Aorta (tissue), 5 donors: ENCODE measurements at regions not wholly inside any gene's neighbourhood (a gene's known extent, or its start where the extent isn't known, plus 50 kb on each side); places are given as distances from the start of the nearest gene placed in this dataset.

Experiments used
- ATAC-seq: fragments of 200-7000 bp; cut with Tn5 transposase; one replicate; pipeline ENCODE4 v1.9.1; 2022; ENCODE audit warnings: moderate library complexity; ENCODE audit not compliant: low FRiP score
- DNase-seq, 2 donors: peaks; one replicate each; pipeline ENCODE4 v3.0.0-alpha.2; 2020
- H3K27ac ChIP-seq, 2 donors: one replicate each; pipeline ENCODE4 v1.5.1; 2013; ENCODE audit warnings: low read length in 2 of 2, mild to moderate bottlenecking in 2 of 2, moderate library complexity in 2 of 2, control low read depth in 1 of 2, inconsistent platforms in 1 of 2, low read depth in 1 of 2
- H3K27me3 ChIP-seq, 2 donors: one replicate each; pipeline ENCODE4 v1.6.1; 2013; ENCODE audit warnings: control low read depth in 1 of 2, low read length in 1 of 2, mild to moderate bottlenecking in 1 of 2, moderate library complexity in 1 of 2; ENCODE audit not compliant: insufficient read depth in 2 of 2, control insufficient read depth in 1 of 2
- H3K36me3 ChIP-seq, 2 donors: one replicate each; pipeline ENCODE4 v1.6.1; 2013; ENCODE audit warnings: control low read depth in 1 of 2, low read length in 1 of 2, mild to moderate bottlenecking in 1 of 2; ENCODE audit not compliant: insufficient read depth in 2 of 2, control insufficient read depth in 1 of 2
- H3K4me1 ChIP-seq, 2 donors: one replicate each; pipeline ENCODE4 v1.6.1; 2013; ENCODE audit warnings: low read length in 2 of 2, control low read depth in 1 of 2, mild to moderate bottlenecking in 1 of 2, moderate library complexity in 1 of 2; ENCODE audit not compliant: insufficient read depth in 2 of 2, control insufficient read depth in 1 of 2
- H3K4me3 ChIP-seq, 2 donors: one replicate each; pipeline ENCODE4 v1.5.1; 2013; ENCODE audit warnings: low read length in 2 of 2, control low read depth in 1 of 2, mild to moderate bottlenecking in 1 of 2
- H3K9me3 ChIP-seq: one replicate; pipeline ENCODE4 v1.6.1; 2013; ENCODE audit warnings: mild to moderate bottlenecking, low read length; ENCODE audit not compliant: control insufficient read depth
- WGBS, 2 donors: extraction: QIAGEN DNeasy Blood & Tissue Kit; methylation state at CpG; one replicate each; pipeline ENCODE4 v1.1.7; 2013; 5-methylcytosine and 5-hydroxymethylcytosine counted together
- intact Hi-C, 2 donors: fragments of 100-400 bp; cut with DNase I; formaldehyde crosslinking; loops; one replicate each; pipeline versions ENCODE4 v1.14.2 to v1.15.0; 2022
- donor health status: healthy with polysubstance abuse.
- donor health status: Bipolar disorder and iron deficiency.
- donor health status: DM: no; HTN: no; CAD: no.
- donor health status: DM: no; HTN: no; CAD: no.
- donor health status: DM: yes; HTN: yes; CAD: no.

DNA sequence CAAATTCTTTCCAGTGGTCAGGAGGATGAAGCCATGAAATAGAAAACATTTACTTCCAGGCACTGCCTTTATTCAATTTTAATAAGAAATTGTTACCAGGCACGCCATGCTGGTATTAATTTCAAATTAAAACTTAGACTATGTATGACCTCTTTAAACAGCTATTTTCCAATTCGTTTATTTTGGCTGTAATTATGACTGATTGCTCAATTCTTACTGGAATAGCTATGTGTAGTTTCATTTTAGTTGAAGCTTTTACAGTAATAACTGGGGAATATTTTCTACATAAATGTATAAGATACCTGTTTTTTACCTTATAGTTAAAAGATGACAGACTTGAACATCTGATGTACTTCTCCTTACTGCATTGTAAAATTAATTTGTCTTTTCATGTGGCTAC is 480.0 kb upstream of the GOLIM4 start:
- H3K9me3 ChIP-seq = no peaks in the 10 kb centered on the region
- H3K36me3 ChIP-seq = no peaks in the 10 kb centered on the region
- ATAC-seq (no peak), DNase-seq (no peak)
- WGBS, 2 donors = 33 to 39% methylated on average over 2 of the region's 2 CpGs
- intact Hi-C loops = no loop called here
- H3K4me3 ChIP-seq = no peak overlapping the region
- H3K4me1 ChIP-seq = no peaks in the 10 kb centered on the region
- H3K27ac ChIP-seq = no peak overlapping the region
- H3K27me3 ChIP-seq = no peaks in the 10 kb centered on the region

DNA sequence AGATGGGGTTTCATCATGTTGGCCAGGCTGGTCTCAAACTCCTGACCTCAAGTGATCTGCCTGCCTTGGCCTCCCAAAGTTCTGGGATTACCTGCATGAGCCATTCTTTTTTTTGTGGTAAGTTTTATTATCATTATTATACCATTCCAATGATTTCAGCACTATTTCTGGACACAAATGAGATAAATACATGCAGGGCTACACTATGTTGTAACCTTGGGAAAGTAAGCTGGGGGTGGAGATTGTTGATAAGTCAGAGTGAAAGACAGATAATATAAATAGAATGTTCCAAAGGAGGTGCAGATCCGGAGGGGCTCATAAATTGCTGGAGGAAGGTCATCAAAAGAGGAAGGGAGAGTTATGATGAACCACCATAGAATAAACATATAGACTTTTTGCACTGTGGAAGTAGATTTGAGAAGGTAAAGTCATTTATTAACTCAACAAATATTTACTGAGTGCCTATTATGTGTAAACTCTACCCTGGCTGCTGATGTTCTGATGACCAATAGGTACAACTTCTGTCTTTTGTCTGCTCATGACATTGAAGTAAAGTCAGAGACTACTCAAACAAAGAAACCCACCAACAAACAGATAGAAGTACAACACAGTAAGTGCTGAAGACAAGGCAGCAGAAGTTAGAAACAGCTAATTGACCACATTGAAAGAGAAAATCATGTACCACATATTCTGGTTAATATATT is 478.9 kb upstream of the GOLIM4 start:
- no peaks in the 10 kb centered on the region for H3K27me3 ChIP-seq
- intact Hi-C loops = no loop called here
- DNase-seq (no peak), ATAC-seq (no peak)
- WGBS, 2 donors = 35 to 43% methylated on average over 1 of the region's 1 CpG
- no peaks in the 10 kb centered on the region for H3K4me1 ChIP-seq
- H3K36me3 ChIP-seq = no peaks in the 10 kb centered on the region
- H3K4me3 ChIP-seq = no peak overlapping the region
- H3K9me3 ChIP-seq = no peaks in the 10 kb centered on the region
- no peak overlapping the region for H3K27ac ChIP-seq

GRCh38 chr3:168570404-168571155 is 474.9 kb upstream of the GOLIM4 start:
- no peak for DNase-seq
- no peak for ATAC-seq
- Histone ChIP-seq H3K27me3 (no peaks in the 10 kb centered on the region), H3K4me3 (no peak overlapping the region), H3K36me3 (no peaks in the 10 kb centered on the region), H3K4me1 (no peaks in the 10 kb centered on the region), H3K9me3 (no peaks in the 10 kb centered on the region), H3K27ac (no peak overlapping the region)
- intact Hi-C loops = no loop called here
- 64 to 73% methylated on average over 2 of the region's 2 CpGs for WGBS, 2 donors

DNA sequence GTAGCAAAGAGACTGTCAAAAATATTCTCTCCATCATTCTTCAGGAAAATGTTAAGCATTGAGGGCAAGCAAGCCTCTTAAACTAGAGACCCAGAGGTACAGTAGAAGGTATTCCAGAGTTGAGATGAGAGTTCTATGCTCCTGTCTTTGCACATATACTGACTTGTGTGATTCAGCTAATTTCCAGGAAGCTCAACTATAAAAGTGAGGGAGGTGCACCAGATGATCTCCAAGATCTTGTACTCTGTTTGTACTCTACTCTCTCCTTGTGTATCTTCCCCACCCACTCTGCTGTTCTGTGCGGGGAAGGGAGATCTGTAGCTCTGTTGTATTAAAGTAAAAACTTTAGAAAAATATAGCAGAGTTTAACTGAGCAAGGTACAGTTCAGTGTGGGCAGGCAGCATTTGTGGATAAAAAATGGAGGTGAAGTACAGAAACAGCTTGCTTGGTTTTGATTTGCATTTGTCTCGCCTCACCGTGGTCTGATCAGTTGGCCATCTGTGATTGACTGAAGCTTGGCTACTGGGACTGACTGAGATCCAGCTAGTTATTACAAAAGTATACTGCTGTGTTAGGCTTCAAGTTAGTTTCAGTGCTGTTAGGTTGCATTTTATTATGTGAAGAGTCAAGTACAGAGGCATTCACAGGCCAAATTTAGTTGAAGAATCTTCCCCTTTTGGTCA is 463.1 kb upstream of the GOLIM4 start:
- no peaks in the 10 kb centered on the region for H3K4me1 ChIP-seq
- 86 to 90% methylated on average over 3 of the region's 3 CpGs for WGBS, 2 donors
- H3K27ac ChIP-seq = no peak overlapping the region
- H3K9me3 ChIP-seq = no peaks in the 10 kb centered on the region
- no peaks in the 10 kb centered on the region for H3K27me3 ChIP-seq
- no peaks in the 10 kb centered on the region for H3K36me3 ChIP-seq
- H3K4me3 ChIP-seq = no peak overlapping the region
- DNase-seq (no peak), ATAC-seq (no peak)
- intact Hi-C loops = no loop called here

DNA sequence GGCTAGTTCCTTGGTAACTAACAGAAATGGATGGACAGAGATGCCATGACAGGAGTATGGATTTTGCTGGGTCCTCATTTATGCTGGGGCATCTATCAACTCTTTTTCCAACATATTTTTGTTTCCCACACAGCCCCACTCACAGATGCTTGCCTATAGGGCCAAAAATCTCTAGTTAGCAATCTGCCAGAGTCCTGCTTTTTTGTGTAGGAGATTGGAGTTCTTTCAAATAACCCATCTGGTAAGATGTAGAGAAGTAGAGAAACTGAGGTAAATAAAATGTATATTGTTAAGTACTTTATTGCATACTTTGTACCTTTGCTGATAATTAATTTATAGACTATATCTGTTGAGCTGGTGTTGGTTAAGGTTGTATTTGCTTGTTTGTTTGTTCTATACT is 456.5 kb upstream of the GOLIM4 start:
- no peak overlapping the region for H3K4me3 ChIP-seq
- intact Hi-C loops = no loop called here
- no peaks in the 10 kb centered on the region for H3K4me1 ChIP-seq
- no peaks in the 10 kb centered on the region for H3K9me3 ChIP-seq
- H3K27ac ChIP-seq = no peak overlapping the region
- no peaks in the 10 kb centered on the region for H3K27me3 ChIP-seq
- H3K36me3 ChIP-seq = no peaks in the 10 kb centered on the region
- ATAC-seq (no peak), DNase-seq (no peak)

- intact Hi-C loops = no loop called here
- Histone ChIP-seq H3K4me3 (no peak overlapping the region), H3K9me3 (no peaks in the 10 kb centered on the region), H3K27ac (no peak overlapping the region), H3K4me1 (no peaks in the 10 kb centered on the region), H3K27me3 (no peaks in the 10 kb centered on the region), H3K36me3 (no peaks in the 10 kb centered on the region)
- WGBS, 2 donors = 85 to 91% methylated on average over 2 of the region's 2 CpGs
- ATAC-seq (no peak), DNase-seq (no peak)
These were observed 453.0 kb upstream of the GOLIM4 start for GRCh38 chr3:168548719-168549118.

DNA sequence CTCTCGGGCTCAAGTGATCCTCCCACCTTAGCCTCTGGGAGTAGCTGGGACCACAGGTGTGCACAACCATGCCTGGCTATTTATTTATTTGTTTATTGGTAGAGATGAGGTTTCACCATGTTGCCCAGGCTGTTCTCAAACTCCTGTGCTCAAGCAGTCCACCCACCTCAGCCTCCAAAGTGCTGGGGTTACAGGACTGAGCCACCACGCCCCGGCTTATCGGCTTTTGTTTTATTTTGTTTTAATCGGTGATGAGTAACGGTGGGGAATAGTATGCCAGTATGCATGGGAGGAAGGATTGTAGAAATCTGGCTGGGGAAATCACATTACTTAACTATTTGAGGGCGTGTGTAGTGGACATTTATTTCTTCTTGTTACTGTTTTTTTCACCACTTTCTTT is 451.0 kb upstream of the GOLIM4 start:
- WGBS, 2 donors = 73 to 75% methylated on average over 7 of the region's 7 CpGs
- intact Hi-C loops = no loop called here

DNA sequence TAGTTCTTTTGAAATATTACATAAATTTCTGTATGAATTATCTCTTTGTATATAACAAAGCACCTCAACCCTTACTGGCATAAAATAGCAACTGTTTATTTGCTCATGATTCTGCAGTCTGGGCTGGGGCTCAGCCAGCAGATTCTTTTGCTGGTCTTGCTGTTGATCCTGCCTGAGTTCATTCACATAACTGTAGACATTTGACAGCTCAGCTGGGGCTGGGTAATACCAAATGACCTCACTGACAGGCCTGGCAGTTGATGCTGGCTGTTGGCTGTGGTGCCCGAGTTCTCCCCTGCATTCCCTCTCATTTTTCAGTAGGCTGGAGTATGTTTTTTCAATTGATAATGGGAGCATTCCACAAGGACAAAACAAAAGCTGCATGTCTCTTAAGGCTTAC is 449.9 kb upstream of the GOLIM4 start:
- H3K4me1 ChIP-seq = no peaks in the 10 kb centered on the region
- intact Hi-C loops = no loop called here
- H3K9me3 ChIP-seq = no peaks in the 10 kb centered on the region
- H3K27me3 ChIP-seq = no peaks in the 10 kb centered on the region
- 3 to 12% methylated on average over 1 of the region's 1 CpG for WGBS, 2 donors
- H3K36me3 ChIP-seq = no peaks in the 10 kb centered on the region
- H3K4me3 ChIP-seq = no peak overlapping the region
- ATAC-seq (no peak), DNase-seq (no peak)
- no peak overlapping the region for H3K27ac ChIP-seq

More for the DNA sequence above, 451.0 kb upstream of the GOLIM4 start:
- DNase-seq (no peak), ATAC-seq (no peak)
- Histone ChIP-seq H3K4me1 (no peaks in the 10 kb centered on the region), H3K4me3 (no peak overlapping the region), H3K27ac (no peak overlapping the region), H3K36me3 (no peaks in the 10 kb centered on the region), H3K9me3 (no peaks in the 10 kb centered on the region), H3K27me3 (no peaks in the 10 kb centered on the region)
